ENCODE measurements at regions not wholly inside any gene's neighbourhood (a gene's known extent, or its start where the extent isn't known, plus 50 kb on each side); places are given as distances from the start of the nearest gene placed in this dataset.
"Not testable (repeated sequence)": the region's sequence is repeated elsewhere in the genome, so short reads cannot be mapped to it uniquely, and the experiment has no call there.

DNA sequence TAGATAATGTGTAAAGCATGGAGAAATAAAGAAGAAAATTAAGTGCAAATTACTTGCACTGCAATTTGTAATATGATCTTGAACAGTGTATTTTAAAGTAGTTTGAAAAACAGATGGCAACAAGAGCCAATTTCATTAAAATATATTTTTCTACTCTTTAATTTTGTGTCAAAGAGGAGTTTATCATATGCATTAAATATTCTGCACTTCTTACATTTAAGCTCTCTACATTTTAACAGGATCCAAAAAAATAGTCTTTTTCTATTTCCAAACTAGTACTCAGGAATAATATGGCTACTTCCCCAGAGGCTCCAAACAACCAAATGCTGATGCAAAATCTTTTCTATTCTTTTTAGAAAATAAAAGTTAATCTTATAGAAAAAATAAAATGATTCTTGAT, 1221.5 kb downstream of the FSCB start:
- no peak for ATAC-seq
- H3K9me3 Mint-ChIP-seq, result peaks cover 3% of the 10 kb centered on the region
- no peak overlapping the region for H3K4me3 Mint-ChIP-seq
- no peaks in the 10 kb centered on the region for H3K4me1 Mint-ChIP-seq
- H3K36me3 Mint-ChIP-seq, result no peaks in the 10 kb centered on the region
- H3K27ac Mint-ChIP-seq, result no peak overlapping the region
- no peaks in the 10 kb centered on the region for H3K27me3 Mint-ChIP-seq

DNA sequence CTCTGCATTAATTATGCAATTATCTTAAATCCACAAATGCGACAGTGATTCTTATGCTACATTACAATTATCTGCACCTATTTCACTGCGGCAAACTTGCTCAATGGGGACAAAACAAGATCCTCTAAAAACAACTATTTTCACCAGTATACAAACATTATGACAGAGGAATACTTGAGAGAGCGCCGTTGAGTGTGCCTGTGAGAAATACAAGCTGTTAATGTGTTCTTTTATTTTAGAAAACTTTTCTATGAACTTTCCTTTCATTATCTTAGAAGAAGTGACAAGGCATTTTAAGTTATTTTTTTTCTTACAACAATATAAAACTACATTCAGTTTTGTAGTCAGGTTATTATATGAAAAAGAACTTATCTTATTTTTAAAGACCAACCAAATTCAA, 1247.0 kb downstream of the FSCB start:
- ATAC-seq, result no peak
- no peak overlapping the region for H3K27ac Mint-ChIP-seq
- H3K36me3 Mint-ChIP-seq, result no peaks in the 10 kb centered on the region
- no peak overlapping the region for H3K4me3 Mint-ChIP-seq
- peaks cover 8% of the 10 kb centered on the region for H3K9me3 Mint-ChIP-seq
- no peaks in the 10 kb centered on the region for H3K4me1 Mint-ChIP-seq
- no peaks in the 10 kb centered on the region for H3K27me3 Mint-ChIP-seq

DNA sequence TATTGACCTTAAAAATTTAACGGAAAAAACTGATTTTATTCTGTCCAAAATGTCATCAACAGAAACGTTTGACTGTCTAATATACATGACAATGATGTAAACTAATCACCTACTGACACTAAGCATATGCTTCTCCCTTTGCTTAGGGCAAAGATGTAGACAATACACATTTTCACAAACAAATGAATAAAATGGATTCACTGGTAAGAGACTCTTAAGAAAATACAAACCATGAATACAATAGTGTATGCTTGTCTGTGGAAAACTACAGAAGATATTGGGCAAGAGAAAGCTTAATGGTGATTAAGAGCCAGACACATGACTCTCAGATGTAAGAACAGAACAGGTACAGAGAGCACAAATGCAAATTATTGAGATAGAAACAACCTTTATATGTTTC, 1248.7 kb downstream of the FSCB start:
- no peaks in the 10 kb centered on the region for H3K36me3 Mint-ChIP-seq
- no peaks in the 10 kb centered on the region for H3K27me3 Mint-ChIP-seq
- H3K27ac Mint-ChIP-seq, result no peak overlapping the region
- ATAC-seq, result no peak
- peaks cover 4% of the 10 kb centered on the region for H3K9me3 Mint-ChIP-seq
- no peaks in the 10 kb centered on the region for H3K4me1 Mint-ChIP-seq
- H3K4me3 Mint-ChIP-seq, result no peak overlapping the region

DNA sequence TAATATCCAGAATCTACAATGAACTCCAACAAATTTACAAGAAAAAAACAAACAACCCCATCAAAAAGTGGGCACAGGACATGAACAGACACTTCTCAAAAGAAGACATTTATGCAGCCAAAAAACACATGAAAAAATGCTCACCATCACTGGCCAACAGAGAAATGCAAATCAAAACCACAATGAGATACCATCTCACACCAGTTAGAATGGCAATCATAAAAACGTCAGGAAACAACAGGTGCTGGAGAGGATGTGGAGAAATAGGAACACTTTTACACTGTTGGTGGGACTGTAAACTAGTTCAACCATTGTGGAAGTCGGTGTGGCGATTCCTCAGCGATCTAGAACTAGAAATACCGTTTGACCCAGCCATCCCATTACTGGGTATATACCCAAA, 1250.1 kb downstream of the FSCB start:
- H3K4me1 Mint-ChIP-seq, H3K36me3 Mint-ChIP-seq, H3K9me3 Mint-ChIP-seq, H3K4me3 Mint-ChIP-seq, ATAC-seq, H3K27ac Mint-ChIP-seq, H3K27me3 Mint-ChIP-seq: not testable (repeated sequence)

DNA sequence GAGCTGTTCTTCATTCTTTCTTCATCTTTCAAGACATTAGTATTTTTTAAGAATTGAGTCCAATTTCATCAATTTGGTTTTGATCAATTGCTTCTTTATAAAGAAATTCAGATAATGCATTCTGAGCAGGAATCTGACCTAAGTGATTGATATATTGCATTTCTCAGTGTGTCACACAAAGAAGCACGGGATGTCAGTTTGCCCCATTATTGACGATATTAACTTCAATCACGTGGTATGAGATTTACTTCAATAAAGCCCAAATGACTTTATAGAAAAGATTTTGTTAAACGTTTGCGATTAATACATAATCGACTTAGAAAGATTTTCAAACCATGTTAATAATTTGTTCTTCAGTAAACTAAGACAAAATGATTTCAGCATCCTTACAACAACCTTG, 1254.2 kb downstream of the FSCB start:
- H3K36me3 Mint-ChIP-seq, result no peaks in the 10 kb centered on the region
- no peak overlapping the region for H3K4me3 Mint-ChIP-seq
- peaks cover 2% of the 10 kb centered on the region for H3K9me3 Mint-ChIP-seq
- H3K27me3 Mint-ChIP-seq, result no peaks in the 10 kb centered on the region
- no peaks in the 10 kb centered on the region for H3K4me1 Mint-ChIP-seq
- no peak for ATAC-seq
- H3K27ac Mint-ChIP-seq, result no peak overlapping the region

DNA sequence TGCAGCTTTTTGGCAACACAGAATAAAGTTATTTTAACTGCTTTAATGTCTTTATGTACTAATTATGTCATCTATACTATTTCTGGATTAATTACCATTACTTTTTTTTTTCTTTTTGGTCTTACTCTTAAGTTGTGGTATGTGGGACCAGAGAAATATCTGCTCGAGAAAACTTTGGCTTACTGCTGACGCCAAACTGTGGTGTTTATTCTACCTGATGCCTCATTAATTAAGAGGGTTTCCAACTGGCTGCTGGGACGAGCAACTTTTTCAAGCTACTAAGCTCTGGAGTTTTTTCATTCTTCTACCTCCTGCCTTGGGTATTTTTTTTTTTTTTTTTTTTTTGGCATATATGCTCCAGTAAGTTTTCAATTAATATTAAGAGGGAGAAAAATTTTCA, 1257.5 kb downstream of the FSCB start:
- no peaks in the 10 kb centered on the region for H3K36me3 Mint-ChIP-seq
- H3K4me1 Mint-ChIP-seq, result no peaks in the 10 kb centered on the region
- H3K4me3 Mint-ChIP-seq, result no peak overlapping the region
- ATAC-seq, result no peak
- no peaks in the 10 kb centered on the region for H3K27me3 Mint-ChIP-seq
- peaks cover 3% of the 10 kb centered on the region for H3K9me3 Mint-ChIP-seq
- no peak overlapping the region for H3K27ac Mint-ChIP-seq

DNA sequence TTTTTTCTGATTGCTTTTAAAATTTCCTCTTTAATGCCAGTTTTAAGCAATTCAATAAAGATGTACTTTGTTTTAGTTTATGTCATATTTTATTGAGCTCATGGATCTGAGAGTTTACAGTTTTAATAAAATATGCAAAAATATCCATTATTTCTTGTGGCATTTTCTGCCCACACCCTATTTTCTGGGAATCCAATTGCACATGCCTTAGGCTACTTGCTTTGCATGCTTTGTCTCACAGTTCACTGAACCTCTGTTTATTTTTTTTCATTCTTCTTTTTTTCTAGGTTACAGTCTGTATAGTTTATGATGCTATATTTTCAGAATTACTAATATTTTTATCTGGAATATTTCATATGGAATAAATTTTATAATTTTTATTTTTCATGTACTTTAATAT, 1258.0 kb downstream of the FSCB start:
- no peak overlapping the region for H3K4me3 Mint-ChIP-seq
- no peaks in the 10 kb centered on the region for H3K36me3 Mint-ChIP-seq
- H3K9me3 Mint-ChIP-seq, result peaks cover 3% of the 10 kb centered on the region
- no peak overlapping the region for H3K27ac Mint-ChIP-seq
- H3K27me3 Mint-ChIP-seq, result no peaks in the 10 kb centered on the region
- no peaks in the 10 kb centered on the region for H3K4me1 Mint-ChIP-seq
- ATAC-seq, result no peak

DNA sequence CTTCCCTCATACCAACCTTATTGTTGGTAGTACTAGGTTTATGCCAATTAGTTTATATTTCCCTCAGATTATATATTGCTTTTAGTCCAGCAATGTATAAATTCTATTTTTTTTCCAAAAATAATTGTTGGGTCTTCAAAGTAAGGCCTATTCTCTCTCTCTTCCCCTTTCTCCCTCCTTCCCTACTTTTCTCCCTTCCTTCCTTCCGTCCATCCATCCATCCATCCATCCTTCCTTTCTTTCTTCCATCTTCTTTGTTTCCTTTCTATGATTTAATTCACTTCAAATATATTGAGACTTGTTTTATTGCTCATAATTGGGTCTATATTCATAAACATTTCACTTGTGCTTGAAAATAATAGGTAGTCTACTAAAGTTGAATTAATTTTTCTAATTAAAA, 1259.2 kb downstream of the FSCB start:
- Mint-ChIP-seq H3K9me3 (peaks cover 3% of the 10 kb centered on the region), H3K27ac (no peak overlapping the region), H3K4me1 (no peaks in the 10 kb centered on the region), H3K4me3 (no peak overlapping the region), H3K27me3 (no peaks in the 10 kb centered on the region), H3K36me3 (no peaks in the 10 kb centered on the region)
- ATAC-seq, result no peak

DNA sequence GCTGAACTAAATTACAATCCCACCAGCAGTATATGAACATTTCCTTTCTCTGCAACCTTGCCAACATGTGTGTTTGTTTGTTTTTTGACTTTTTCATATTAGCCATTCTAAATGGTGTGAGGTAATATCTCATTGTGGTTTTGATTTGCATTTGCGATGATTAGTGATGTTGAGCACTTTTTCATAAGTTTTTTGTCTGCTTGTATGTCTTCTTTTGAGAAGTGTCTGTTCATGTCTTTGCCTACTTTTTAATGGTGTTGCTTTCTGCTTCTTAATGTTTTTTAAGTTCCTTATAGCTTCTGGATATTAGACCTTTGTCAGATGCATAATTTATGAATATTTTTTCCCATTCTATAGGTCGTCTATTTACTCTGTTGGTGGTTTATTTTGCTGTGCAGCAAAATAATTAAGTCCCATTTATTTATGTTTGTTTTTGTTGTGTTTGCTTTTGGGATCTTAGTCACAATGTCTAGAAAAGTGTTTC, 1262.9 kb downstream of the FSCB start:
- Mint-ChIP-seq H3K36me3 (no peaks in the 10 kb centered on the region), H3K4me3 (no peak overlapping the region), H3K4me1 (no peaks in the 10 kb centered on the region), H3K27ac (no peak overlapping the region), H3K27me3 (no peaks in the 10 kb centered on the region), H3K9me3 (peaks cover 6% of the 10 kb centered on the region)
- no peak for ATAC-seq

DNA sequence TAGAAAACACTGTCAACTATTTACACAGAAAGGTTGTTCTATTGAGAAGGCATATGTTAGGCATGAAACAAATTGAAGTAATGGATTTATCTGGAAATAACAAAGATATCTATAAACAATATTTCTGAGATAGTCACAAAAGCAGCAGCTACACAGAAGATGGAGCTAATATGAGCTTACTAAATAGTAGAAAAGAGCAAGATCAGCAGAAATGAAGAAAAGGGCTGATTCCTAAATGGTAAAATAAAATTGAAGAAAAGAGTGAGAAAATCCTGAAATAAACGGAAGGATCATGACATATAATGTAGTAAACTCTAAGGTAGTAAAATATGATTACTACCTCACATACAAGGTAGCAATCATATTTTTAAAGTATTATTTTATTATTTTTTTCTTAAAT, 1263.9 kb downstream of the FSCB start:
- Mint-ChIP-seq H3K27ac (no peak overlapping the region), H3K27me3 (no peaks in the 10 kb centered on the region), H3K36me3 (no peaks in the 10 kb centered on the region), H3K9me3 (peaks cover 6% of the 10 kb centered on the region), H3K4me3 (no peak overlapping the region), H3K4me1 (no peaks in the 10 kb centered on the region)
- no peak for ATAC-seq

DNA sequence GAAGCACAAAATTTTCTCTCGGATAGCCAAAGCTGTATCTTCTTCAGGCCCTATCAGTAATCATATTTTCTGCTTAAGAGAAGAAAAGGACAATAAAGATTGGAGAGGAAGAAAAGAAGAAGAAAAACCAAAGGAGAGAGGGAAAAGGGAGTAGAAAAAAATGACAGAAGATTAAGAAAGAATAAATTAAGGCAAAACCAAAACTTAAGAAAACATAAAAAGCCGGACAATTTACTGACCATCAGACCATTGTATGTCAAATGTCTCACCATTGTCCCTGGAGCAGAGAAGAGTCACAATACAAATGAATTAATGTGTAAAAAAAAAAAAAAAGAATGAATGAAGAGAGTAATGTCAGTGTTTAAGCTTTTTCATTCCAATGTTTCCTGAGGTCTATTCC, 1274.8 kb downstream of the FSCB start:
- Mint-ChIP-seq H3K4me3 (no peak overlapping the region), H3K9me3 (peaks cover 10% of the 10 kb centered on the region), H3K4me1 (no peaks in the 10 kb centered on the region), H3K27me3 (no peaks in the 10 kb centered on the region), H3K36me3 (no peaks in the 10 kb centered on the region), H3K27ac (no peak overlapping the region)
- no peak for ATAC-seq

DNA sequence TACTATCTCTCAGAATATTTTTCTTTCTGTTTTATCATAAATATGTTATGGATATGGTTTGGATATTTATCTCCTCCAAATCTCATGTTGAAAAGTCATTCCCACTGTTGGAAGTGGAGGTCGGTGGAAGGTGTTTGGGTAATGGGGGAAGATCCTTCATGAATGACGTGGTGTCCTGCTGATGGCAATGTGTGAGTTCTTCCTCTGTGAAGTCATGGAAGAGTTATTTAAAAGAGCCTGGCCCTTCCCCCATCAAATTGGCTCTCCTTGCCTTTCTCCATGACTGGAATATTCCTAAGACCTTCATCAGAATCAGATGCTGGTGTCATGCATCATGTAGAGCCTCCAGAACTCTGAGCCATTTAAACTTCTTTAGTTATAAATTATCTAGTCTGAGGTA, 1291.6 kb downstream of the FSCB start:
- ATAC-seq, result no peak
- Mint-ChIP-seq H3K9me3 (no peaks in the 10 kb centered on the region), H3K36me3 (no peaks in the 10 kb centered on the region), H3K27ac (no peak overlapping the region), H3K4me1 (no peaks in the 10 kb centered on the region), H3K27me3 (no peaks in the 10 kb centered on the region), H3K4me3 (no peak overlapping the region)

DNA sequence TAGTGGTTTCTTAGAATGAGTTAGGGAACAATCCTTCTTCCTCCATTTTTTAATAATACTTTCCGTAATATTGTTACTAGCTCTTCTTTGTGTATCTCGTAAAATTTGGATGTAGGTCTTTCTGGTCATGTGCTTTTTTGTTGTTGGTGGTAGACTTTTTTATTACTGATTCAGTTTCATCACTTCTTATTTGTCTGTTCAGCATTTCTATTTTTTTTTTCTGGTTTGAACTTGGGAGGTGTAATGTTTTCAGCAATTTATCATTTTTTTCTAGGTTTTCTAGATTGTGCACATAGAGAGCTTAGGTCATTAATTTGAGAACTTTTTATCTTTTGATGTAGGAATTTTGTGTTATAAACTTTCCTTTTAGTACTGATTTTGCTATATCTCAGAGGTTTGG, 1299.9 kb downstream of the FSCB start:
- Mint-ChIP-seq H3K27ac (no peak overlapping the region), H3K4me3 (no peak overlapping the region), H3K27me3 (no peaks in the 10 kb centered on the region), H3K4me1 (no peaks in the 10 kb centered on the region), H3K36me3 (no peaks in the 10 kb centered on the region), H3K9me3 (peaks cover 6% of the 10 kb centered on the region)
- no peak for ATAC-seq

DNA sequence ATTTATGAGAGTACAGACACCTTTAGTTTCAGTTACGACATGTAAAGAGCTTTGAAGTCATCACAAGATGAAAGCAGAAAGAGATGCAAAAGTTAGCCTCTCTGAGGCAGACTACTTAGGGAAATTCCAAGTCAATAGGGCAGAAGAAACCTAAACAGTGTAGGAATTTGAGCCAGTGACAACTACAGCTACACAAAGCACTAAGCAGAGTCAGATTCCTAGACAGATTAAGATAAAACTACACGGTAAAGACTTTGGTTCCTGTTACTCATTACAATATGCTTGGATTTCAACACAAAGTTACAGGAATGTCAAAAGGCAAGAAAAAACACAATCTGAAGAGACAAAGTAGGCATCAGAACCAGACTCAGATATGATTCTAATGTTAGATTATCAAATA, 1302.3 kb downstream of the FSCB start:
- no peaks in the 10 kb centered on the region for H3K36me3 Mint-ChIP-seq
- no peaks in the 10 kb centered on the region for H3K27me3 Mint-ChIP-seq
- no peak overlapping the region for H3K4me3 Mint-ChIP-seq
- H3K27ac Mint-ChIP-seq, result no peak overlapping the region
- peaks cover 6% of the 10 kb centered on the region for H3K9me3 Mint-ChIP-seq
- no peak for ATAC-seq
- H3K4me1 Mint-ChIP-seq, result no peaks in the 10 kb centered on the region

DNA sequence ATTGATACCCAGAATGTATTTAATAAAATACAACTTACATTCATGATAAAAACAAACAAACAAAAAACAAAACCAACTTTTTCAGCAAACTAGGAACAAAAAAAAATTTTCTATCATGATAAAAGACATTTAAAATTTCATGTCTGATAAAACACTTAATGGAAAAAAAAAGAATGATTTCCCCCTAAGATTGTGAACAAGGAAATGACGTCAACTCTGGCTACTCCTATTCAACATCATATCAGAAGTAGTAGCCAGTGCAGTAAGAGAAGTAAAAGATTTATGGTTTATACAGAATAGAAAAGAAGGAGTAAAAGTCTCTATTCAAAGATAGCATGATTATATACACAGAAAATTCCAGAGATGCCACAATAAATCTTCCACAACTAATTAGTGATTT, 1306.6 kb downstream of the FSCB start:
- H3K27me3 Mint-ChIP-seq, result no peaks in the 10 kb centered on the region
- H3K4me1 Mint-ChIP-seq, result no peaks in the 10 kb centered on the region
- no peak for ATAC-seq
- no peak overlapping the region for H3K4me3 Mint-ChIP-seq
- no peaks in the 10 kb centered on the region for H3K36me3 Mint-ChIP-seq
- no peak overlapping the region for H3K27ac Mint-ChIP-seq
- no peaks in the 10 kb centered on the region for H3K9me3 Mint-ChIP-seq

DNA sequence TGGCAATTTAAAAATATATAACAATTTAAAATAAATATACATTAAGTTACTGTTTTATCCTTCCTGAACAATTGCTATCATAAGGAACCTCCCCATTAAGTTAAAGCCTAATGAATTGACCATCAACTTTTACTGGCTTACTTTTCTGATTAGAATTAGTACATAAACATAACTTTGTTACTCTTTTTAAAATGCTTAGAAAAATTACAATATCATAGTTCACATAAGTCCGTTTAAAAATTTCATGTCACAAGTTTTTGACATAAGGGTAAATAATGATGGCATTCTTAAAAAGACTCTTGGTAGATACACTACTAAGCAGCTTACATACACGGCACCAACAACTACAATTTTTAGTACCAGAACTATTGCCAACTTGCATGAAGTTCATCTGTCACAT, 1308.6 kb downstream of the FSCB start:
- H3K9me3 Mint-ChIP-seq, result no peaks in the 10 kb centered on the region
- no peaks in the 10 kb centered on the region for H3K4me1 Mint-ChIP-seq
- no peak overlapping the region for H3K4me3 Mint-ChIP-seq
- no peaks in the 10 kb centered on the region for H3K27me3 Mint-ChIP-seq
- no peak overlapping the region for H3K27ac Mint-ChIP-seq
- H3K36me3 Mint-ChIP-seq, result no peaks in the 10 kb centered on the region
- no peak for ATAC-seq

DNA sequence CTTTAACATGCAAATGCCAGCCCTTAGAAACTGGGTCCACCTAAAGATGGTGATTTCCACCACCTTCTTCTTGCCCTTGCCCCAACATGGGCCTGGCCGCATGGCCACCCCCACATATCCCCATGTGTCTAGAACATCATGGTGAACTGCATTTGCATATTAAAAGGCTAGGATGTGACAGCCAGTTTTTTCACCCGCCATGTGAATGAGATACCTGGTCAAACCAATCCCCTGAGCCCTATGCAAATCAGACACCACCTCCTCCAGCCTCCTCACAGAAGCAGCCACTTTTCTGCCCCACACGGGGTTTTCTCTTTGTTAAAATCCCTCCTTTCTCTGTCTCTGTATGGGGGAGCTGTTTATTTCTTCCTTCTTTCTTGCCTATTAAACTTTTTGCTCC, 1322.5 kb downstream of the FSCB start:
- H3K4me3 Mint-ChIP-seq, result no peak overlapping the region
- H3K27ac Mint-ChIP-seq, result no peak overlapping the region
- H3K9me3 Mint-ChIP-seq, result no peaks in the 10 kb centered on the region
- no peaks in the 10 kb centered on the region for H3K27me3 Mint-ChIP-seq
- no peaks in the 10 kb centered on the region for H3K36me3 Mint-ChIP-seq
- no peaks in the 10 kb centered on the region for H3K4me1 Mint-ChIP-seq
- ATAC-seq, result no peak
